ENCODE measurements at regions not wholly inside any gene's neighbourhood (a gene's known extent, or its start where the extent isn't known, plus 50 kb on each side); places are given as distances from the start of the nearest gene placed in this dataset.

DNA sequence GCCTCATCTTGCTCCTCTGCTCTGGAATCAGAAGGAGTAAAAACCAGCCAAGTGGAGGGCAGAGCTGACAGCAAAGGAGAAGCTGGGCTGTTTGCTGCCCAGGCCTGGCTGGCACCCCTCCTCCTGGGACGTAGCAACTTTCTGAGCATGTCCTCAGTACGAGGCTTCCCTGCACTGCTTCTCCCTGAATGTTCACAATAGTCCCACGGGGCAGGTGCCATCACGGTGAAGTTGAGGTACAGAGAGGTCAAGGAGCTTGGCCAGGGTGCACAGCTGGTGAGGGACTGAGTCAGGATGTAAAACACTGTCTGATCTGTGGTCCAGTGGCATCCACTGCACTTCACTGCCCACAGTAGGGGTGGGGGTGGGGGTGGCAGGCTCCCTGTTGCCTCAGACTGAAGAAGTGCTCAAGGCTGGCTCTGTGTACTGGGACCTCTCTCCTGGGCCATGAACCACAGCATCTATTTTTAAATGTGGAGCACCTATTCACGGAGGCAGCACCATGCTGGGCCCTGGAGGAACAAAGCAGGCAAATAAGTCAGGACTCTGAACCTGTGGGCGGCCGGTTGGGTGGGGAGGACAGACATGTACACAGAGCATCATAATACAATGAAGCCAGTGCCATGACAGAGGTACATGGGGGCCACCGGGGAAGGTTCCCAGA, 369.5 kb downstream of the SEC14L1 start:
- no peak for FAIRE-seq
- no peak for TF ChIP-seq POLR2A (IDR thresholded peaks at IDR 0.05; ENCODE audit: low read depth, low read length)
- DNase-seq (ENCODE audit: insufficient read length, low spot score): no peak

DNA sequence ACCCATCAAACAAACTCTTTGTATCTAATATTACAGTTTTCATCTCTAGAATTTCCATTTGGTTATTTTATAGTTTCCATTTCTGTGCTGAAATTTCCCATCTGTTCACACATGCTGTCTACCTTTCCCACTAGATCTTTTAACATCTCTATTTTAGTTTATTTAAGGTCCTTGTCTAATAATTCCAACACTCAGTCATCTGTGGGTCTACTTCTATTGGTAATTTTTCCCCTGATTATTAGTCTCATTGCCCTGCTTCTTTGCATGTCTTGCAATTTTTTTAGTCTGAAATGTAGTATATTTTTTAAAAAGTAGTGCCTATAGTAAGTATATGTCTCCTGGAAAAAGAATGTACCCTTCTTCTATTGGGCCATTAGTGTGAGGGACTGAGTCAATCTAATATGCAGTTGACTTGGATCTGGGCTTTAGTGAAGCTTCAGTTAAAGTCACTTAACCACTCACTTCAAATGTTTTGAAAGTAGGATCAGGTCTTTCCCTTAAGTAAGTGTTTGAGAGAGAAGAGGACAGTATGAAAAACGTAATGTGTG, 370.8 kb downstream of the SEC14L1 start:
- DNase-seq (ENCODE audit: insufficient read length, low spot score) (no peak), FAIRE-seq (no peak)
- TF ChIP-seq POLR2A (IDR thresholded peaks at IDR 0.05; ENCODE audit: low read depth, low read length): no peak

DNA sequence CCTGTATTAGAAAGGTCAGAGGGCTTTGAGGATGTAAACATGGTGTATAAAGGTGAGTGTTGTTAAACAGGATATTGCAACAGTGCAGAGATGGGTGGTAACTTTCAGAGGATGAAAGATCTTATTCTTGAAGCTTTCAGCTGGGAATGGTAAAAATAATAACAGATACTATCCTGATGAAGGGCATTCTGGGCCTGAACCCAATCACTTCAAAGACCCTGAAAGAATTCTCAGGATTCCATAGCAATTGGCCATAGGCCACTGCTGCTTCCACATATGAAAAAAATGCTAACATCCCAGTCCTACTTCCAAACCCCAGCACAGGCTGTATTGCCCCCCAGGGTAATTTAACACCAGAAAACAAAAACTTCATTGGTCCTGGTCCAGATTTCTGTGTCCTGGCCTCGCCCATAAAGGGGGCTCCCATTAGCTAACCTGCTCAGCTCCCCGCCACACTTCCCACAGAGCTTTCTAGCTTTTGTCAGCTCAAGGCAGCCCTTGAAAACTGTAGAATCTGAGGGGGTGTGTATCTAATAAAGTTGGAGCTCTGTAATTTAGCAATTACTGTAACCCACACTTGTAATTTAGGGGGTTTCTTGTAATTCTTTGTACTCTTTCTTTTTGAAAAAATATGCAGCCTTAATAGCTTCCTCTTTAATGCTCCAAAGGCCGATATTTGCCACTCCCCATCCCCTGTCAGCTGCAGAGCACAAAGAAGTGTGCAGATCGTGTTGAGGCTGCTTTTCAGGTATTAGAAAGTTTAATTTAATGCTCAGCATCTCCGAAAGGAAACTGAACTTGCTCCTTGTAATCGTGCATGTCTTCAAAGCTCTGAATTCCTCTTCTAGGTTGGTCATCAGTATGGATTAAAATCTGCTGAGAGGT, 371.5 kb downstream of the SEC14L1 start:
- FAIRE-seq: no peak
- TF ChIP-seq POLR2A (IDR thresholded peaks at IDR 0.05; ENCODE audit: low read depth, low read length): no peak
- no peak for DNase-seq (ENCODE audit: insufficient read length, low spot score)

DNA sequence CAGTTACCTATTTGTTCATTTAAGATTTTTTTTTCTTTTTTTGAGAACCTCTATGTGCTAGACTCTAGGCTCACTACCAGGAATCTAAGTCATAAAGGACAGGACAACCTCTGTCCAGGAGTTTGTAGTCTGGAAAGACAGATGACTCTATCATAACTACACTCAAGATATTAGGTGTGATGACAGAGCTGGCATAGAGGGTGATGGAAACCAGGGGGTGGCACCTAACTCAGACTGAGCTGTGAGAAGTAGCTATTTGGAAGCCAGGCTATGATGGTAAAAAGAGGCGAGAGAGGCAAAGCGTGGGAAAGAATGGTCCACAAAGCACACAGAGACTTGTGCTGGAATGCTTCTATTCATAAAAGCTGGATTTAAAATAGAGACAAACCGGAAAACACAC, 372.3 kb downstream of the SEC14L1 start:
- TF ChIP-seq POLR2A (IDR thresholded peaks at IDR 0.05; ENCODE audit: low read depth, low read length): no peak
- DNase-seq (ENCODE audit: insufficient read length, low spot score): no peak
- no peak for FAIRE-seq

DNA sequence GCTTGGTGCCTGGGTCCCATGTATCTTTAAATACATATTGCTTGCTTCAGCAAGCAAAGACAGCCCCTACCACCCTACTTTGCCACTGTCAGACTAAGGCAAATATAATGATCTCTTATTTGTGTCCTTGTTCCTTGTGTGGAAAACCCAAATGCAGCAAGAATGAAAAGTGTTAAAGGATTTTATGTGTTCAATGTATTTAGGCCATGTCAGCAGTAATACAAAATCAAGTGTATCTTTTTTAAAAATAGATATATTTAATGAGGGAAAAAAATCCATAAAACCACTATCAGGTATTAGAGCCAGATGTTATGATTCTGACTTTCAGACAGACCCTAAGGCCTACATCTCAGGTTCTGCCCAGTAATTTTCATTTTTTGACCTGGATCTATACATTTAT, 374.5 kb downstream of the SEC14L1 start:
- no peak for DNase-seq (ENCODE audit: insufficient read length, low spot score)
- no peak for TF ChIP-seq POLR2A (IDR thresholded peaks at IDR 0.05; ENCODE audit: low read depth, low read length)
- no peak for FAIRE-seq

DNA sequence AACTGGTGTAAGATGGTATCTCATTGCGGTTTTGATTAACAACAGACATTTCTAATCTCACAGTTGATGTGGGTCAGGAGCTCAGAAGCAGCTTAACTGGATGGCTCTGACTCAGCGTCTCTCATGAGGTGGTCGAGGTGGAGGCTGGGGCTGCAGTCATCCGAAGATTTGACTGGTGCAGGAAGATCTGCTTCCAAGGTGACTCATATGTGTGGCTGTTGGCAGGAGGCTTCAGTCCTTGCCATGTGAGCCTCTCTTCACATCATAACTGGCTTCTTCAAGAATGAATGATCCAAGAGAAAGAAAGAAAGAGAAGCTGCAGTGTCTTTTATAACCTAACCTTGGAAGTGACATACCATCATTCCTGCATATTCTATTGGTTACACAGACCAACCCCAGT, 376.1 kb downstream of the SEC14L1 start:
- no peak for DNase-seq (ENCODE audit: insufficient read length, low spot score)
- no peak for FAIRE-seq
- no peak for TF ChIP-seq POLR2A (IDR thresholded peaks at IDR 0.05; ENCODE audit: low read depth, low read length)

DNA sequence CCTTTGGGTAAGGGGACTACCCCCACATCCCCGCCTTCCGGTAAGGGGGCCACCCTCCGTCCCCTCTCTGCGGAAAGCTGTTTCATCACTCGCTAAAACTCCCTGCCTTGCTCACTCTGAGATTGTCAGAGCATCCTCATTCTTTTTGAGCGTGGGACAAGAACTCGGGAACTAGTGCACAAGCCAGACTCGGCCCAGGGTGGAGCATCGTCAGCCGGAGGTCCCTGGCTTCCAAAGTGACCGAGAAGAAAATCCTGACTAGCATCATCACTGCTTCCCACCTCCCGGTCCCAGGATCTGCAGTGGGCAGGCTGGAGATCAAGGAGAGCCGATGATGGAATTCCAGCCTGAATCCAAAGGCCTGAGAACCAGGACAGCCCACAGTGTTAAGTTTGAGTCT, 380.3 kb downstream of the SEC14L1 start:
- DNase-seq (ENCODE audit: insufficient read length, low spot score) (no peak), FAIRE-seq (no peak)
- TF ChIP-seq POLR2A (IDR thresholded peaks at IDR 0.05; ENCODE audit: low read depth, low read length): no peak

DNA sequence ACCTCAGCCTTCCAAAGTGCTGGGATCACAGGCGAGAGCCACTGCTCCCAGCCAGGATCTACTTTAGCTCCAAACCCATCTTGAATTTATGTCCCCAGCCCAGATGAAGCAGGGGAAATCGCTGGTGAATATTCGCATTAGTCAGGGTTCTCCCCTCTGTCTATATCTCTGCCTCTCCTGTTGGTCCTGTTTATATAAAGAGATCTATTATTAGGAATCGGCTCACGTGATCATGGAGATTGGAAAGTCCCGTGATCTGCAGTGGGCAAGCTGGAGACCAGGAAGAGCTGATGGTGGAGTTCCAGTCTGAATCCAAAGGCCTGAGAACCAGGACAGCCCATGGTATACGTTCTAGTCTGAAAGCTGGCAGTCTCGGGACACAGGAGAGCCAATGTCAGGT, 382.8 kb downstream of the SEC14L1 start:
- DNase-seq (ENCODE audit: insufficient read length, low spot score): no peak
- FAIRE-seq: no peak
- no peak for TF ChIP-seq POLR2A (IDR thresholded peaks at IDR 0.05; ENCODE audit: low read depth, low read length)

DNA sequence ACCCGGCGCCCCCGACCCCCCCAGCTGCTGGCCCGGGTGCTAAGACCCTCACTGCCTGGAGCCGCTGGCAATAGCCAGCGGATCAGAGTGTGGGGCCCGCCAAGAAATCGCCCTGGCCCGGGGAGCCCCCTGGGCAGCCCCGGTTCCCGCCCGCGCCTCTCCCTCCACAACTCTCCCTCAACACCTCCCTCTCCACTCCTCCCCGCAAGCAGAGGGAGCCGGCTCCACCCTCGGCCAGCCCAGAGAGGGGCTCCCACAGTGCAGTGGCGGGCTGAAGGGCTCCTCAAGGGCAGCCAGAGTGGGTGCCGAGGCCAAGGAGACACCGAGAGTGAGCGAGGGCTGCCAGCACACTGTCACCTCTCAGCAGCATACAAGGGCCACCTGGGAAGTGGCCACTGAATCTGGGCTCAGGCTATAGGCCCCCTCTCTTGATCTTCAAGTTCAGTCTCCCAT, 385.5 kb downstream of the SEC14L1 start:
- DNase-seq (ENCODE audit: insufficient read length, low spot score) (no peak), FAIRE-seq (no peak)
- no peak for TF ChIP-seq POLR2A (IDR thresholded peaks at IDR 0.05; ENCODE audit: low read depth, low read length)

DNA sequence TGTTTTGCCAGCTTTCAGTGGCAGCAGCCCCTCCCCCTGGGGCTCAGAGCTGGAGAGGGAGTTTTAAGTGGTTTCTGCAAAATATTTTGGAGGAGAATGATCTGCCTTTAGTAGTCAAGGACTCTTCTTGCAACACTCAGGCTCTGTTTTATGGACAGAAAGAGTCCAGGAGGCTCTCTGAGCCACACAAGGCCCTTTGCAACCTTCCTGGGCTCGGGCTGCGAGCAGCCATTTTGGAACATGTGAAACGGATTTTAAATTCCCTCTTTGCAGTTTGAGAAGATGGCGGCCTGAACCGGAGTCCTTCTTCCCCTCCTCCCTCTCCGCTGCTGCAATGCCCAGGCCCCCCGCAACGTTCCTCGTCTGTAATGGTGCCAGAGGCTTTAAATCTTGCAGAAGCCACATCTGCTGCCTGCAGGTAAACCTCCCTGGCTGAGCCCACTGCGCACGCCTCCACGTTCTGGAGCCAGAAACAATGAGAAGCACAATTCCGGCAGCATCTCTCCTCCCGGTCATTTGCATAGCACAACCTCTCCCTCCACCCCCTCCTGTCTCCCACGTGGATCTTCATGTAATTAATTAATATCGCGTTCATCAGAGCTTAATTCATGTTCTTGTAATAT, 386.1 kb downstream of the SEC14L1 start:
- FAIRE-seq (no peak), DNase-seq (ENCODE audit: insufficient read length, low spot score) (no peak)
- no peak for TF ChIP-seq POLR2A (IDR thresholded peaks at IDR 0.05; ENCODE audit: low read depth, low read length)

DNA sequence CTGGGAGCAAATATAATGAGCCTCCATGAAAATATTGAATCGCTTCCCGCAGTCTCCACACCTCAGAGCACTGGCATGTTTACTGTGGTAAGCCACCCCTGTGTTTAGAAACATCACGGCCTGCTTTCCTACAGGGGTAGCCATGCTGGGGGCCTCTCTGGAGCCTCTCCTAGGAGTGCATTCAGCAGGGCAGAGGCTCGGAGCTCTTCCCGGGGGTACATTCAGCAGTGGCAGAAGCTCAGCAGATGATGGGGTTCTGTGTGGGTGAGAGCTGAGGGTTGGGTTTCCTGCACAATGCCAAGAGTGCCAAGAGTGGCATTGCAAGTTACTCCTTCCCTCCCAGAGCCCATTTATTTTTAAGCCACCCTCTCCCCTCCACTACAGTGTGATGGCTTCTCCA, 386.6 kb downstream of the SEC14L1 start:
- no peak for TF ChIP-seq POLR2A (IDR thresholded peaks at IDR 0.05; ENCODE audit: low read depth, low read length)
- FAIRE-seq (no peak), DNase-seq (ENCODE audit: insufficient read length, low spot score) (no peak)

DNA sequence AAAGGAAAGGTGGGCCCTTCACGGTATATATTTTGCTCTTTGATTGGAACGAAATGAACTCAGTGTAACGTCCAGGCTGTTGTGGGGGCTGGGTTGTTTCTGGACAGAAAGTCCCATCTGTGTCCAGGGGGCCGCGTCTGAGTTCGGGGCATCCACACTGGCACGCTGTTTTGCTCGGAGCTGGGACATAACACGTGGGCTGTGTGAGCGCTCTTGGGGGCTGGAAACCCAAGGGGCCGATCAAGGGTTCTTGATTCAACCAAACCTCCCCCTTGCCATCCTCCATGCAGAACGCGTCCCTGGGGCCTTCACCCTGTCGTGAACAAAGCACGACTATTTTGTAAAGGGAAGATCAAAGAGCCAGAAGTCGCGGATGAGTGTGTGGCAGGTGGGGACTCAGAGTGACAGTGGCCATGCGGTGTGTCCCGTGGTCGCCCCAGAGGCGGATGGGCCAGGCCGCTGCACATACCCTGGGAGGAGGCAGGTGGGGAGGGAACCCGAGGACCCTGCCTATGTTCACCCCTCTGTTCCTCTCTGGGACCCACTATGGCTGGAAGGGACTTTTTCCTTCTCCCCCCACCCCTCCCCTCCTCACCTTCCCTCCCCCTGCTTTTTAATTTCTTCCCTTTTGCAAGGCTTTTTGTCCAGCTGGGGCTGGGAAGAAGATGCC, 387.2 kb downstream of the SEC14L1 start:
- no peak for TF ChIP-seq POLR2A (IDR thresholded peaks at IDR 0.05; ENCODE audit: low read depth, low read length)
- FAIRE-seq: no peak
- no peak for DNase-seq (ENCODE audit: insufficient read length, low spot score)

DNA sequence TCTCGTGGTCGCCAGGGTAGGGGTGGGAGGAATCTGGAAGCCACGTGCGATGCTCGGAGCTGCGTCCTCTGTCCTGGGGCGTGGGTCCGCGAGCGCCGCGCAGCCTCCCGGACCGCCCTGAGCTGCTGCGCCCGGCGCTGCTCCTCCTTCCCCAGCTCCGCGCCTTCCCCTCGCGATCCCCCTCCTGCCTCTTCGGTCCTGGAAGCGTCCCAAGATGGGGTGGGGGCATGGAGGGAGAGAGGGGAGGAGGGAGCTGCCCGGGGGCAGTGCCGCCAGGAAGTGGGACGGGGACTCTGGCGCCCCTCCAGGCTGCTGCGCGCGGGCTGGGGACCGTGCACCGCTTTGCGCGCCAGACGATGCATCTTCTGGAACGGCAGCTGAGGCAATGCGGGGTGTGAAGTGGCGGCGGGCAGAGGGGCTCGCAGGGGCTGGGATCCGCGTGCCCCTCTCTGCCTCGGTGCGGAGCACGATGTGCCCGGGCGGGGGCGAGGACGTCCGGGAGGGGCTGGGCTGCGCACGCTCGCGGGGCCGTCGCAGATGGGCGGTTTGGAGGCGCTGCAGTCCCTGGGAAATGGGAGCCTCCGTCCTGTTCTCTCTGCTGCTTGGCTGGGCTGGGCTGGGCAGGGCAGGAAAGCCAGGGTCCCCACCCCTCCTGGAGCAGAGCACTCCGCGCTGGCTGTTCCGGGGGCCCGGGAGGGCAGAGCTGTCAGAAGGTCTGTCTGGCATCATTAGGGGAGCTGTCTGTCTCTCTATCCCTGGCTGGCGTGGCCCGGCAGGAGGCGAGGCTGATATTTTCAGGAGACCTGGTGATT, 388.0 kb downstream of the SEC14L1 start:
- FAIRE-seq (no peak), DNase-seq (ENCODE audit: insufficient read length, low spot score) (no peak)
- TF ChIP-seq POLR2A (IDR thresholded peaks at IDR 0.05; ENCODE audit: low read depth, low read length): no peak
